Endothelial cell of umbilical vein (primary cell): ENCODE measurements at regions not wholly inside any gene's neighbourhood (a gene's known extent, or its start where the extent isn't known, plus 50 kb on each side); places are given as distances from the start of the nearest gene placed in this dataset.

Experiments used
- BruUV-seq: library from RNA; stranded (reverse); fragments of 400-500 nt; replicated peaks from 2 replicates; lab custom pipeline; 2021; lab: Mats Ljungman, UMichigan
- CTCF ChIA-PET: fragments of 300-600, 350-600 bp; sonication (Branson Sonifier 250); formaldehyde crosslinking; loops from one replicate; lab custom pipeline; 2021; ENCODE audit warnings: antibody characterized with exemption, inconsistent platforms; lab: Charles Lee
- POLR2A ChIA-PET: fragments of 300-600, 350-600 bp; sonication (Branson Sonifier 250); formaldehyde crosslinking; loops from one replicate; lab custom pipeline; 2021; ENCODE audit warnings: antibody characterized with exemption, inconsistent platforms; lab: Charles Lee
- DNase-seq: peaks from one replicate; pipeline ENCODE4 v3.0.0-alpha.2; 2011; ENCODE audit warnings: low read depth, low spot score
- FAIRE-seq: peaks from 2 replicates; lab custom pipeline; 2011; peaks lifted over from hg19 to GRCh38; lab: Jason Lieb, UNC
- H2AFZ ChIP-seq: 2 replicates; pipeline ENCODE4 v1.6.0; 2012; ENCODE audit warnings: low read depth, low read length, control low read depth, inconsistent platforms
- H3K27ac ChIP-seq: 2 replicates; pipeline ENCODE4 v1.5.1; 2011; ENCODE audit warnings: low read depth, mild to moderate bottlenecking, control low read depth, low read length, moderate library complexity; ENCODE audit not compliant: insufficient read depth
- H3K27me3 ChIP-seq, 2 experiments: 2 replicates each; pipeline versions ENCODE4 v1.6.0 to v1.6.1; 2011; ENCODE audit warnings: low read length in 2 of 2, mixed read lengths in 1 of 2; ENCODE audit not compliant: control insufficient read depth in 2 of 2, insufficient read depth in 2 of 2
- H3K36me3 ChIP-seq, 2 experiments: 2 replicates in 1 of 2; 3 replicates in 1 of 2; pipeline ENCODE4 v1.5.1; 2011; ENCODE audit warnings: low read length in 2 of 2, mild to moderate bottlenecking in 1 of 2, moderate library complexity in 1 of 2; ENCODE audit not compliant: control insufficient read depth in 2 of 2, insufficient read depth in 2 of 2; ENCODE audit errors: extremely low read depth in 1 of 2
- H3K4me1 ChIP-seq: 3 replicates; pipeline ENCODE4 v1.5.1; 2011; ENCODE audit warnings: mild to moderate bottlenecking, low read length; ENCODE audit not compliant: control insufficient read depth, insufficient read depth; ENCODE audit errors: extremely low read depth
- H3K4me2 ChIP-seq: 2 replicates; pipeline ENCODE4 v1.6.1; 2011; ENCODE audit warnings: low read length, control low read depth, mixed read lengths; ENCODE audit not compliant: insufficient read depth
- H3K4me3 ChIP-seq, 3 experiments: fragments of 200-600 bp in 1 of 3; sonication (generic), shearing (Covaris generic) in 1 of 3; replicated peaks in 1 of 3; 2 replicates each; pipeline ENCODE4 v1.5.1; 2011 to 2016; ENCODE audit warnings: control low read depth in 3 of 3, low read length in 3 of 3, mild to moderate bottlenecking in 2 of 3, inconsistent platforms in 1 of 3, low read depth in 1 of 3, moderate library complexity in 1 of 3; ENCODE audit not compliant: insufficient read depth in 1 of 3
- H3K79me2 ChIP-seq: 2 replicates; pipeline ENCODE4 v1.6.0; 2012; ENCODE audit warnings: low read length, inconsistent platforms; ENCODE audit not compliant: control insufficient read depth, insufficient read depth
- H3K9ac ChIP-seq: replicated peaks from 2 replicates; pipeline ENCODE3; 2011; ENCODE audit warnings: low read length, control low read depth; ENCODE audit not compliant: insufficient read depth; ENCODE audit errors: extremely low read depth
- H3K9me1 ChIP-seq: replicated peaks from 3 replicates; pipeline ENCODE4 v1.6.0; 2011; ENCODE audit warnings: mild to moderate bottlenecking, low read length; ENCODE audit not compliant: control insufficient read depth, insufficient read depth; ENCODE audit errors: extremely low read depth
- H3K9me3 ChIP-seq: replicated peaks from 2 replicates; pipeline ENCODE4 v1.5.1; 2012; ENCODE audit warnings: low read length, inconsistent platforms; ENCODE audit not compliant: control insufficient read depth, insufficient read depth
- H4K20me1 ChIP-seq: replicated peaks from 2 replicates; pipeline ENCODE3; 2011; ENCODE audit warnings: mild to moderate bottlenecking, low read length; ENCODE audit not compliant: control insufficient read depth, insufficient read depth; ENCODE audit errors: extremely low read depth
- CTCF ChIP-seq, 2 donors: IDR thresholded peaks; 1 replicate in 1 of 2; 2 replicates in 1 of 2; pipeline ENCODE4 v1.5.1; 2011; ENCODE audit warnings: low read length in 2 of 2, mild to moderate bottlenecking in 2 of 2, moderate library complexity in 2 of 2, control low read depth in 1 of 2, inconsistent platforms in 1 of 2, low read depth in 1 of 2; ENCODE audit not compliant: insufficient read depth in 1 of 2; ENCODE audit errors: extremely low read depth in 1 of 2
- EZH2 ChIP-seq: IDR thresholded peaks from 2 replicates; pipeline ENCODE4 v1.6.1; 2012; ENCODE audit warnings: borderline replicate concordance, low read depth, mild to moderate bottlenecking, moderate library complexity, low read length, inconsistent platforms; ENCODE audit not compliant: severe bottlenecking
- FOS ChIP-seq: IDR thresholded peaks from 2 replicates; pipeline ENCODE4 v1.6.1; 2011; ENCODE audit warnings: mild to moderate bottlenecking, low read length, moderate library complexity, borderline replicate concordance; ENCODE audit not compliant: insufficient read depth
- GATA2 ChIP-seq: IDR thresholded peaks from 2 replicates; pipeline ENCODE4 v1.7.0; 2011; ENCODE audit warnings: low read depth, mild to moderate bottlenecking, moderate library complexity, mixed read lengths, low read length; ENCODE audit not compliant: insufficient read length, insufficient read depth
- JUN ChIP-seq: IDR thresholded peaks from 2 replicates; pipeline ENCODE4 v1.6.1; 2011; ENCODE audit warnings: borderline replicate concordance, low read depth; ENCODE audit not compliant: insufficient read length, insufficient read depth
- MAX ChIP-seq: IDR thresholded peaks from 2 replicates; pipeline ENCODE4 v1.6.1; 2011; ENCODE audit not compliant: insufficient read depth, insufficient read length
- MYC ChIP-seq: IDR thresholded peaks from one replicate; pipeline ENCODE4 v1.6.1; 2011; ENCODE audit warnings: mild to moderate bottlenecking, low read depth, low read length
- POLR2A ChIP-seq: IDR thresholded peaks from 2 replicates; pipeline ENCODE4 v1.6.1; 2012; ENCODE audit warnings: low read depth, mild to moderate bottlenecking, control low read depth, low read length
- POLR2AphosphoS5 ChIP-seq: IDR thresholded peaks from 2 replicates; pipeline ENCODE4 v1.6.1; 2012; ENCODE audit warnings: low read depth, mild to moderate bottlenecking, control low read depth, low read length, moderate library complexity; ENCODE audit not compliant: insufficient read depth
- dilution Hi-C: fragments of 300-500 bp; cut with MboI; formaldehyde crosslinking; loops from one replicate; pipeline ENCODE4 v1.15.0; 2019; ENCODE audit warnings: low sequenced_read_pairs; ENCODE audit not compliant: extremely low pct_ligation_motif_present
- intact Hi-C: fragments of 100-400 bp; cut with micrococcal nuclease; formaldehyde crosslinking; loops from one replicate; pipeline ENCODE4 v1.10.0; 2022

GRCh38 chr1:190665045-190665444, 187.4 kb upstream of the BRINP3 start:
- POLR2A ChIA-PET: no interaction called here
- no peak overlapping the region for H3K4me2 ChIP-seq
- H2AFZ ChIP-seq: no peak overlapping the region
- H3K27me3 ChIP-seq: no peaks in the 10 kb centered on the region
- no peaks in the 10 kb centered on the region for H3K4me1 ChIP-seq
- no peak overlapping the region for H3K9ac ChIP-seq
- intact Hi-C loops: no loop called here
- dilution Hi-C loops: no loop called here
- no peak overlapping the region for H3K27ac ChIP-seq
- TF ChIP-seq POLR2A (no peak), JUN (no peak), MAX (no peak), CTCF (IDR thresholded peaks at IDR 0.05; ENCODE audit: extremely low read depth in 1 of 2, insufficient read depth in 1 of 2, low read depth in 1 of 2, low read length in 2 of 2) (no peak), POLR2AphosphoS5 (no peak), FOS (no peak), EZH2 (no peak), MYC (no peak), GATA2 (no peak)
- no peaks in the 10 kb centered on the region for H3K9me3 ChIP-seq
- no peaks in the 10 kb centered on the region for H4K20me1 ChIP-seq
- CTCF ChIA-PET: no interaction called here
- BruUV-seq: no TSS peak
- no peaks in the 10 kb centered on the region for H3K36me3 ChIP-seq
- no peak overlapping the region for H3K4me3 ChIP-seq
- no peaks in the 10 kb centered on the region for H3K79me2 ChIP-seq
- FAIRE-seq (no peak), DNase-seq (no peak)
- H3K9me1 ChIP-seq: no peaks in the 10 kb centered on the region
